ENCODE measurements at regions not wholly inside any gene's neighbourhood (a gene's known extent, or its start where the extent isn't known, plus 50 kb on each side); places are given as distances from the start of the nearest gene placed in this dataset.
A peak's percentile ranks its signal among the peaks of the same experiment; 100 is the strongest.
"Not testable (repeated sequence)": the region's sequence is repeated elsewhere in the genome, so short reads cannot be mapped to it uniquely, and the experiment has no call there.

DNA sequence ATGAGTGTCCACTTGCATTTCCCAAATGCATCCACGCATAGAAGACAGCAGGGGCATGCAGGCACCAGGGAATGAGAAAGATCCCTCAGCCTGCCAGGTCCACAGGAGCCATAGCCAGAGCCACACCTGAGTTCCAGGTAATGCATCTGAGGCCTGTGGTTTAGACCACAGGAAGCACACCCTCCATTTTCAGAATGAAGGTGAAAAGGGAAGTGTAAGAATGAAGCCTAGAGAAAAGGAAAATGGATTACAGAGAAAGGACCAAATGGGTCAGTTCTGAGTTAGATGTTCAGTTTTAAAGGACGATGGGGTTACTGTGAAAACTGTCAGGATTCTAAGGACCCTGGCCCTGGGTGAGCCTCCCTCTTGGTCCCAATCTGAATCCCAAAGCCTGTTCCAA is 1283.2 kb downstream of the TMEM121 start:
- intact Hi-C loops (cut with micrococcal nuclease) = no loop called here
- CTCF ChIA-PET = interaction anchor here (2.1 kb wide), 1 partner anchor 19 kb away, joined by 9 read pairs; no protein-coding TSS in a partner anchor
- no peak overlapping the region for H3K27ac Mint-ChIP-seq
- H3K27me3 Mint-ChIP-seq = peaks cover 10% of the 10 kb centered on the region
- no peaks in the 10 kb centered on the region for H3K36me3 Mint-ChIP-seq (ENCODE audit: low read depth)
- no peaks in the 10 kb centered on the region for H3K9me3 Mint-ChIP-seq
- H3K4me1 Mint-ChIP-seq (ENCODE audit: low read depth) = peaks cover 12% of the 10 kb centered on the region
- POLR2A ChIA-PET = no interaction called here
- DNase-seq (no peak), ATAC-seq (no peak)
- TF ChIP-seq, protein P1, sequence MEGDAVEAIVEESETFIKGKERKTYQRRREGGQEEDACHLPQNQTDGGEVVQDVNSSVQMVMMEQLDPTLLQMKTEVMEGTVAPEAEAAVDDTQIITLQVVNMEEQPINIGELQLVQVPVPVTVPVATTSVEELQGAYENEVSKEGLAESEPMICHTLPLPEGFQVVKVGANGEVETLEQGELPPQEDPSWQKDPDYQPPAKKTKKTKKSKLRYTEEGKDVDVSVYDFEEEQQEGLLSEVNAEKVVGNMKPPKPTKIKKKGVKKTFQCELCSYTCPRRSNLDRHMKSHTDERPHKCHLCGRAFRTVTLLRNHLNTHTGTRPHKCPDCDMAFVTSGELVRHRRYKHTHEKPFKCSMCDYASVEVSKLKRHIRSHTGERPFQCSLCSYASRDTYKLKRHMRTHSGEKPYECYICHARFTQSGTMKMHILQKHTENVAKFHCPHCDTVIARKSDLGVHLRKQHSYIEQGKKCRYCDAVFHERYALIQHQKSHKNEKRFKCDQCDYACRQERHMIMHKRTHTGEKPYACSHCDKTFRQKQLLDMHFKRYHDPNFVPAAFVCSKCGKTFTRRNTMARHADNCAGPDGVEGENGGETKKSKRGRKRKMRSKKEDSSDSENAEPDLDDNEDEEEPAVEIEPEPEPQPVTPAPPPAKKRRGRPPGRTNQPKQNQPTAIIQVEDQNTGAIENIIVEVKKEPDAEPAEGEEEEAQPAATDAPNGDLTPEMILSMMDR (IDR thresholded peaks at IDR 0.05) = no peak
- no peak overlapping the region for H3K4me3 Mint-ChIP-seq

DNA sequence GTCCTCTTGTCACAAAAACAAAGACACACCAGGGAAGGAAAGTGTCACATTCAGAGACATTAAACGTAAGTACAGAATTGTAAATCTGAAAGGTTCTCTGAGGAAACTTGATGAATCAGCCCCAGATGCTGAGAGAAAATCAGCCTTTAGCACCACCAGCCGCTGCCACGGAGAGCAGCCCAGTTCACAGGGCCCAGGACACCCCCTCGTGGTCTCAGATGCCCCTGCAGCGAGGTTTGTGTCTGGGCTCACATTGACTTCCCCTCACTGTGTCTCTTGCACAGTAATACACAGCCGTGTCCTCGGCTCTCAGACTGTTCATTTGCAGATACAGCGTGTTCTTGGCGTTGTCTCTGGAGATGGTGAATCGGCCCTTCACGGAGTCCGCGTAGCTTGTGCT is 1283.8 kb downstream of the TMEM121 start:
- H3K4me3 Mint-ChIP-seq; intact Hi-C loops (cut with micrococcal nuclease); H3K27ac Mint-ChIP-seq; H3K27me3 Mint-ChIP-seq; H3K9me3 Mint-ChIP-seq; H3K36me3 Mint-ChIP-seq (ENCODE audit: low read depth); POLR2A ChIA-PET: not testable (repeated sequence)
- DNase-seq (peak; percentile 64), ATAC-seq (peak; percentile 91)
- H3K4me1 Mint-ChIP-seq (ENCODE audit: low read depth) = peaks cover 12% of the 10 kb centered on the region
- TF ChIP-seq, protein P1 (IDR thresholded peaks at IDR 0.05) = peak; percentile 33
- CTCF ChIA-PET = interaction anchor here (0.8 to 2.9 kb wide), 6 partner anchors 10 to 115 kb away, joined by 3 to 16 read pairs (median 4); no protein-coding TSS in a partner anchor

DNA sequence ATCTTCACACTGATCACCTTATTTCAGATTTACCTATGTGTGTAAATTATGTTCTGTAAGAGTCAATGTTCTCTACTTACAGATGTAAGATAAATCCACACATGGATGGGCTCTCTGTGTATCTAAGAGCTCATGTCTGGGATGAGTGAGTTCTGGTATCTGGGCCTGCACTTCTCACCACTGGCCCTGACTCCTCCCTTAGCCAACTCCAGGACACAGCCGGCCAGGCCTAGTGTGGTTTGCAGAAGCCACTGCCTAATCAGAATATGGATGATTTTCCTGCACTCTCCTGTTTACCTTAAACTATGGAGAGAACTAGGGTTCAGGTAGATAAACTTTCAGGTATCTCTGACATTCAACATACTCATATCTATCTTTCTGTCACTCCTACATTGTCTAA is 1284.8 kb downstream of the TMEM121 start:
- TF ChIP-seq, protein P1 (IDR thresholded peaks at IDR 0.05) = no peak
- Mint-ChIP-seq H3K4me1 (ENCODE audit: low read depth) (peaks cover 12% of the 10 kb centered on the region), H3K27ac (no peak overlapping the region), H3K36me3 (ENCODE audit: low read depth) (no peaks in the 10 kb centered on the region), H3K27me3 (peaks cover 8% of the 10 kb centered on the region), H3K4me3 (no peak overlapping the region), H3K9me3 (no peaks in the 10 kb centered on the region)
- DNase-seq (no peak), ATAC-seq (no peak)
- intact Hi-C loops (cut with micrococcal nuclease) = no loop called here
- POLR2A ChIA-PET = no interaction called here
- CTCF ChIA-PET = interaction anchor here (0.8 to 2.9 kb wide), 7 partner anchors 9 to 147 kb away, joined by 3 to 16 read pairs (median 4); no protein-coding TSS in a partner anchor

GRCh38 chr14:106812788-106813476 is 1286.5 kb downstream of the TMEM121 start:
- POLR2A ChIA-PET = no interaction called here
- H3K4me3 Mint-ChIP-seq = no peak overlapping the region
- no peaks in the 10 kb centered on the region for H3K9me3 Mint-ChIP-seq
- H3K4me1 Mint-ChIP-seq (ENCODE audit: low read depth) = peaks cover 12% of the 10 kb centered on the region
- intact Hi-C loops (cut with micrococcal nuclease) = no loop called here
- CTCF ChIA-PET = interaction anchor here (1.3 to 2.9 kb wide), 4 partner anchors 18 to 36 kb away, joined by 3 to 18 read pairs (median 12); no protein-coding TSS in a partner anchor
- no peaks in the 10 kb centered on the region for H3K36me3 Mint-ChIP-seq (ENCODE audit: low read depth)
- no peak overlapping the region for H3K27ac Mint-ChIP-seq
- TF ChIP-seq, protein P1 (IDR thresholded peaks at IDR 0.05) = no peak
- no peak for DNase-seq
- no peak for ATAC-seq
- peaks cover 2% of the 10 kb centered on the region for H3K27me3 Mint-ChIP-seq

DNA sequence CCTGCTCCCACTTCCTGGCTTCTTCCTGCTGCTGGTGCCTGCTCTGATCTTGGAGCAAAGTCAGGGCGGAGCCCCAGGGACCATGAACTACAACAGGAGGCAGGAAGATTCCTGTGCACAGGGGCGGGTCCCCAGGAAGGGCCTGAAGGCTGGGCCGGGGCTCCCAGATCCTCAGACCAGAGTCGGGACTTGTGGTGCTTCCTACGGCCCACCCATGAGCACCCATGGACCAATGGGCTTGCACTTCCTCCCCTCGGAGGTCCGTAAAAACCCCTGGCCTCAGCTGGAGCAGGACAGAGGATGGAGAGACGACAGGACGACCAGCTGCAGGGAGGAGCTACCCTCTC is 1287.1 kb downstream of the TMEM121 start:
- TF ChIP-seq, protein P1 (IDR thresholded peaks at IDR 0.05) = no peak
- no peaks in the 10 kb centered on the region for H3K36me3 Mint-ChIP-seq (ENCODE audit: low read depth)
- H3K4me3 Mint-ChIP-seq = no peak overlapping the region
- no peak overlapping the region for H3K27ac Mint-ChIP-seq
- no peaks in the 10 kb centered on the region for H3K9me3 Mint-ChIP-seq
- peaks cover 12% of the 10 kb centered on the region for H3K4me1 Mint-ChIP-seq (ENCODE audit: low read depth)
- peaks cover 1% of the 10 kb centered on the region for H3K27me3 Mint-ChIP-seq
- intact Hi-C loops (cut with micrococcal nuclease) = no loop called here
- ATAC-seq = no peak
- POLR2A ChIA-PET = no interaction called here
- DNase-seq = no peak
- CTCF ChIA-PET = interaction anchor here (1.3 to 2.6 kb wide), 2 partner anchors 18 to 35 kb away, joined by 3 to 18 read pairs; no protein-coding TSS in a partner anchor
